Stimulated activated CD8-positive, alpha-beta memory T cell treated with anti-CD3 and anti-CD28 coated beads, Interleukin-15, amount 100 ng/mL, for 48 hours (primary cell): ENCODE measurements at regions not wholly inside any gene's neighbourhood (a gene's known extent, or its start where the extent isn't known, plus 50 kb on each side); places are given as distances from the start of the nearest gene placed in this dataset.

ENCODE experiments used
- DNase-seq, 2 donors: peaks; one replicate each; pipeline ENCODE4 v3.0.0-alpha.2; 2020; ENCODE audit warnings: low read depth in 2 of 2

DNA sequence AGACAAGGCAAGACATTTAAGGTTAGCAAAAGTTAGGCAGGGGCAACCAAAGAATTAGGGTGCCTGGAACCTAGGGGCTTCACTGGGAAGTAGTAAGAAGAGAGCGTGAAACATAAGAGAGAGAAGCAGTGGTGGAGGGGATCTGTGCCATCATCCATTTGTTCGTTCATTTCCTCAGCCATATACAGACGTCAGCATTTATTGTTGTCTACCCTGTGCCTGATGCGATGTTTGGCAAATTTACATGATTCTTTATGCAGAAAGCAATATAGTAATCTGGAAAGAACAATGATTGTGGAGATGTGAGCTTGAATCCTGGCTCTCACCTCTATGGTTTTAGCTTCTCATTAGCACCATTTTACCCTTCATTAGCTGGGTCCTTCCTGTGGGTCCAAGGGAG, 477.5 kb upstream of the MPDZ start:
- DNase-seq = no peak

GRCh38 chr9:13755551-13755950, 476.1 kb upstream of the MPDZ start:
- no peak for DNase-seq

- DNase-seq = no peak
Observed at GRCh38 chr9:13750639-13751038, 471.1 kb upstream of the MPDZ start.

DNA sequence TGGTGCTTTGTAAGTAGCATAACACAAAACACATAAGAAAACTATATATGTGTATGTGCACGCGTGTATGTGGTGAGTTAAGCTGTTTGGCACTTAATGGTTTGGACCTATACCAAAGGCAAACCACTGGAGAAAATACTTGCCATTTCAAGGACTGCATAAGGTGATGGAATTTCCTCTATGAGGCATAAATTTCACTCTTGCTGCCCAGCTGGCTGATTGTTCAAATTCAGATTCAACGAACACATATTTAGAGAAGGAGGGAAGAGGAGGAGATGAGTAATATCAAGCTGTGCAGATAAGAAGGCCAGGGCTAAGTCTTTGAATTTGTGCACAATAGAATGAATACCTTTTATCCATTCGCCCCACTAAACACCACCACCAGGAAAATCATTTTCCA, 470.6 kb upstream of the MPDZ start:
- DNase-seq = no peak

DNA sequence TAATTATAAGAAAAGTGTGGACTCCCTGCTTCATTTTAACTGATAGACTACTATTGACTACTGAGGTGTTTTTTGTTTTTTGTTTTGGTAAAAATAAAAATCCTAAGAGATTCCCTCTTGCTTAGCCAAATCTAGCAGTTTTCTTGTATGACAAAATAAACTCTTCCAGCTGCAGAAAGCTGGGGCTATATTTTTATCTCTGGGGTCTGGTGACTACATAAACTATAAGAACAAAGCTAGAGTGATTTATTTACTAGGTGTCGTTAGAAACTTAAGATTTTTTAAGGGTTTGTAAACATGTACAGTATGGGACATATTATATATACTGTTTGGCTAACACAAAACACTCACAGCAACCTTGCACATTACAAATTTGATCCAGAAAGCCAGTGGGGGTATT, 467.4 kb upstream of the MPDZ start:
- no peak for DNase-seq

DNA sequence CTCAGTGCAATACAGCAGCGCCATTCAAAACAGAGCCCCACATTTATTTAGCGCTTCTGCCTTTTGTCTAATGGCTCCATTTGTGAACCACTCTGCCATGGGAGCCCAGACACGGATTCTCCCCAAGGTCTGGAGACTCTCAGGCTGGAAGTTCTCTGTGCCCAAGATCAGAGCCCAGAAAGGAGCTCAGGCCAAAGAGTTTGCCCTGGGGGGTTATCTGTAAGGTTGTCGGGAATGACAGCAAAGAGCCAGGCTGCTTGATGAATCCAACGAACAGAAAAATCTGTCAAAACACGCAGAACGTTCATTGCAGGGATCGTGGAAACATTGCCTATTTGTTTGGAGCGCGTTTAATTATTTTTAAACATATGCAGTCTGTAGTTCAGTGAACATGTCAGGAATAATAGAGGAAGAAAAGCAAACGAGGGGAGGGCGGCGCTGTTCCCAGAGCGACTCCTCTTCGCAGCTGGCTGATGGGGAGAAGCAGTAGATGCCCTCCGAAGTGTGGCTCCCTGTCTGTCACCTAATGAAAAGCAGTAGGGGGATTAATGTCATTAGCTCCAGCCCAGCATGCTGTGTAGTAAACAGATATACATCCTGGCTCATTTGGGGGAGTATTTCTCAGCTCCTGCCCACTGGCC, 464.9 kb upstream of the MPDZ start:
- DNase-seq = no peak

- no peak for DNase-seq
Observed at GRCh38 chr9:13737885-13738284, 458.4 kb upstream of the MPDZ start.

DNA sequence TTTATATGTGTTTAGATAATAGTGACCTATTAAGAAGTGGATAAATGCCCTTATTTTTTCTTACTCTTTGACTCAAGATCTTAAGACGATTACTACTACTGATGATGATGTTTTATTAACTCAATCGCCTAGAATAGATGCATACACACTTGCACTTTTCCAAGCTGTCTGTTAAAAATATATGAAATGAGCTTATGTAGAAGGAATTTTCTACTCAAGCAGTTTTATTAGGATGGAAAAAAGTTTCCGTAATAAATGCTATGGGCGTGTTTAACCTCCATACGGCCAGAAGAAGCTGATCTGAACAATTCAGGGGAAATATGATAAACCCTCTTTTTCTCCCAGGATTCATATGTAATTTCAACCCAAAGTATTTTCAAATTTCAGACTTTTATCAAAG, 455.7 kb upstream of the MPDZ start:
- no peak for DNase-seq

DNA sequence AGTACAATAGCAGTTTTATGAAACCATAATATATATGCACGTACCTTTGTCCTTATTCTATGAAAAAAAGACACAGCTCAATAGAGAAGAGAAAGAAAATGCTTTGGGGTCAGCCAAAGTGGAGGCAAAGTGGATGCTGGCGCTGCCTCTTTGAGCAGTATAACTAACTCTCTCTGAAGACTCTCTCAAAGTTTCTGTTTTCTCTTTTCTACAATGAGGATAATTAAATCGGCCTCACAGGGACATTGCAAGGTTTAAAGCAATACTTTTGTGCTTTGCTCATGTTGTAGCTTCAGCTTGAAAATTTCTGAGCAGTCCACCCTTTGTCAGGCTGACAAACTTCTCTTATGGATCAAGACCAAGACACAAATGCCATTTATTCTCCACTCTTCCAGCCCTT, 455.1 kb upstream of the MPDZ start:
- DNase-seq = no peak

DNA sequence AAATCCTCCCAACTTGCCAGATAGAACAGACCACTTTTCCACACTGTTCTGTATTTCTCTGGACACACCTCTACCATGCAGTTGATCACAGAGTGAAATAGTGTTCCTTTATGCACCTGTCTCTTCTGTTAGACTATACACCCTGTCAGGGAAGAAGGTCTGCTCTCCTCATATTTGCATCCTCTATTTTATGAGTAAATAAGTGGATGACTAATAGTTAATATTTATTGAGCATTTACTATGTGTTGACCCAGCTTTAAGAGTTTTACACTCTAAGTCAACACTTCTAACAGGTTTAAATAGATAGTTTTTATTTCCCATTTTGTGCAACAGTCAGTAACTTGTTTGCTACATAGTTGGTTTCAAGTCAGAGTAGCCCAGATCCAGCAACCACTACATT, 452.8 kb upstream of the MPDZ start:
- no peak for DNase-seq

- DNase-seq = no peak
Observed at GRCh38 chr9:13731637-13732036, 452.1 kb upstream of the MPDZ start.

DNA sequence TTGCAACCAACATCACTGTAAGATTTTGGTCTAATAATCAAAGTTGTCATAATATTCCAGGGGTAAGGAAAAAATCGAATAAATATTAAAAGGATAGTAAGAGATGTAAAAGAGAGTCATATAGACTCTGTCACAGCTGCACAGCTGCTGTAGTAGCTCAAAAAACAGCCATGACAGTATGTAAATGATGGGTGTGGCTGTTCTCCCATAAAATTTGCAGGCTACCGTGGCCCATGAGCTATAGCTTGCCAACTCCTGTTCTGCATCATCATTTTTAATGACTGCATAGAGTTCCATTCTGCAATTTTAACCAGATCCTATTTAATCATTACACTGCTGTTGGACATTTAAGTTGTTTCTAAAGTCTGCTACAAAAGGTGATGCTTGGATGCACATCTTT, 450.5 kb upstream of the MPDZ start:
- DNase-seq = no peak

GRCh38 chr9:13728917-13729811, 449.7 kb upstream of the MPDZ start:
- DNase-seq = no peak

DNA sequence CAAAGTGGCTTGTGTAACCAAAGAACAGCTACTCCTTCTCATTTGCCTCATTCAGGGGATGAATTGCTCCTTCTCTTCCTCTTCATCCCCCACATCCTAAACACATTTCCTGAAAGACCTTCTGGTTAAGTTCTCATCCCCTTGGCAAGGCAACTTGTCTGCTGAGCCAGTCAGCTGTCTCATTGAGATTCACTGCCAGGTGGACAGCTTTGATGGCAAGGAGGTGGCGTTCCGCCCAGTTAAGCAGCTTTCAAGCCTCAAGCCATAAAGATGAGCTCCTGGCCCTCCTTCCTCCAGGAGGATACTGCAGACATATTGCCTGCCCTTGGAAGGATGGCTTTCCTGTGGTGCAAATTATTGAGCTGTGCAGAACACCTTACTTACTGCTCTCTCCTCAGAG, 448.6 kb upstream of the MPDZ start:
- no peak for DNase-seq

DNA sequence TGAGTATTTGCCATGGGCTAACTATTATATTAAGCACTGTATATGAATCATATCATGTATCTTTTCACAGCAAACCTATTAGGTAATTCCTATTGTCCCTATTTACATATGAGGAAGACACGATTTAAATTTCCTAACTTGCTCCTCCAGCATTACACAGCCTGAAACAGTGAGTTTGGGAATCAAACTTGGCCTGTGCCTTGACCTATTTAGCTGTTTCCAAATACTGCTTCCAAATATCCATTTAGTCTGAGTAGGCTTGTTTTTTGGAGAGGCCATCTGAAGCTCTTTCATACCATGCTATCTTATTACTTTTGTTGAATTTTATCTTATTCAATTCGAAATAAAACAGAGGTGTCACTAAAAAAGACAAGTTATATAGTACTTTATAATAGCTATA, 447.3 kb upstream of the MPDZ start:
- DNase-seq = no peak

- DNase-seq = no peak
Observed at GRCh38 chr9:13725516-13725915, 446.0 kb upstream of the MPDZ start.

GRCh38 chr9:13721481-13722235, 442.2 kb upstream of the MPDZ start:
- no peak for DNase-seq

GRCh38 chr9:13719981-13720676, 440.6 kb upstream of the MPDZ start:
- DNase-seq = no peak

DNA sequence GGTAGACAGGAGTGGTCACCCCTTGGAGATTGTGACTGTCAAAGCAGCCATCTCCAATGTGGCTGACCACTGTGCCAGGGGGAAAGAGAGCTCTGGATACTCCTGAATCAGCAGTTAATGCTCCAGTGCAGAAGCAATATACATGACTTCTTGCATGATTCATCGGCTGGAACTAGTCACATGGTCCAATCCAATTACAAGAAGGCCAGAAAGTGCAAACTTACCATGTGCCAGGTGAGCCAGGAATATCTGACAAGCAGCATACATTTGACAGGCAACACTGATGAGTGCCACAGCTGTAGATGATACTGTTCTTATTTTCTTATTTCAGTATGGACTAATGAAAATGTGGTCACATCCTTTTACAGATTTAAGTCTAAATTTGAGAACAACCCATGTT, 440.0 kb upstream of the MPDZ start:
- no peak for DNase-seq

GRCh38 chr9:13718539-13718938, 439.0 kb upstream of the MPDZ start:
- DNase-seq = no peak

- DNase-seq = no peak
Observed at GRCh38 chr9:13718086-13718485, 438.6 kb upstream of the MPDZ start.
